H1 (cell line): ENCODE measurements at regions not wholly inside any gene's neighbourhood (a gene's known extent, or its start where the extent isn't known, plus 50 kb on each side); places are given as distances from the start of the nearest gene placed in this dataset.

ENCODE experiments used
- CTCF ChIA-PET: fragments of 300-600 bp; sonication (Branson Sonifier 250); formaldehyde crosslinking; loops from one replicate; lab custom pipeline; 2021; ENCODE audit not compliant: partially characterized antibody; lab: Charles Lee
- POLR2A ChIA-PET: fragments of 300-600 bp; sonication (Branson Sonifier 250); formaldehyde crosslinking; loops from one replicate; lab custom pipeline; 2021; ENCODE audit warnings: inconsistent platforms; ENCODE audit not compliant: partially characterized antibody; lab: Charles Lee
- DNase-seq, 2 experiments: peaks; one replicate each; pipeline versions ENCODE4 v3.0.0 to v3.0.0-alpha.2; 2010 to 2022; ENCODE audit warnings: low spot score in 2 of 2, low read depth in 1 of 2, mixed read lengths in 1 of 2
- FAIRE-seq: peaks from 2 replicates; lab custom pipeline; 2011; peaks lifted over from hg19 to GRCh38; lab: Jason Lieb, UNC
- H2AFZ ChIP-seq: 2 replicates; pipeline ENCODE4 v1.8.1; 2012; ENCODE audit warnings: low read length, inconsistent platforms
- H2AK5ac ChIP-seq: 2 replicates; pipeline ENCODE4 v1.6.1; 2013; ENCODE audit warnings: low read depth, low read length
- H2BK120ac ChIP-seq: replicated peaks from 2 replicates; pipeline ENCODE3; 2013; ENCODE audit warnings: low read depth, low read length, inconsistent platforms
- H2BK12ac ChIP-seq: 2 replicates; pipeline ENCODE4 v1.6.1; 2013; ENCODE audit warnings: low read depth, low read length
- H2BK15ac ChIP-seq: 2 replicates; pipeline ENCODE4 v1.6.1; 2013; ENCODE audit warnings: low read length
- H2BK20ac ChIP-seq: 2 replicates; pipeline ENCODE4 v1.6.1; 2013; ENCODE audit warnings: low read length
- H2BK5ac ChIP-seq: 2 replicates; pipeline ENCODE4 v1.6.1; 2013; ENCODE audit warnings: low read depth, low read length
- H3K14ac ChIP-seq: 2 replicates; pipeline ENCODE4 v1.6.1; 2013; ENCODE audit warnings: inconsistent platforms; ENCODE audit not compliant: insufficient read length
- H3K18ac ChIP-seq: 2 replicates; pipeline ENCODE4 v1.6.1; 2013; ENCODE audit warnings: low read length; ENCODE audit errors: extremely low read depth
- H3K23ac ChIP-seq: 2 replicates; pipeline ENCODE4 v1.6.1; 2013; ENCODE audit warnings: inconsistent platforms; ENCODE audit not compliant: insufficient read length
- H3K23me2 ChIP-seq: 2 replicates; pipeline ENCODE4 v1.6.1; 2013; ENCODE audit warnings: low read depth, low read length
- H3K27ac ChIP-seq: 2 replicates; pipeline ENCODE4 v1.6.1; 2011; ENCODE audit warnings: low read depth, low read length, inconsistent platforms
- H3K27me3 ChIP-seq, 4 experiments: replicated peaks in 1 of 4; 1 replicate in 1 of 4; 2 replicates in 3 of 4; pipeline versions ENCODE4 v1.6.1 to v1.8.1; 2011 to 2013; ENCODE audit warnings: low read length in 3 of 4, mild to moderate bottlenecking in 3 of 4, inconsistent platforms in 2 of 4, mixed read lengths in 2 of 4, moderate library complexity in 1 of 4; ENCODE audit not compliant: control insufficient read depth in 3 of 4, insufficient read depth in 3 of 4; ENCODE audit errors: extremely low read depth in 1 of 4
- H3K36me3 ChIP-seq, 4 experiments: 2 replicates each; pipeline versions ENCODE4 v1.6.1 to v1.8.1; 2011 to 2013; ENCODE audit warnings: mild to moderate bottlenecking in 4 of 4, low read length in 3 of 4, moderate library complexity in 2 of 4, control low read depth in 1 of 4, inconsistent platforms in 1 of 4; ENCODE audit not compliant: insufficient read depth in 4 of 4, control insufficient read depth in 2 of 4
- H3K4ac ChIP-seq: replicated peaks from 2 replicates; pipeline ENCODE3; 2013; ENCODE audit warnings: low read length, low read depth, mixed read lengths, inconsistent platforms; ENCODE audit not compliant: insufficient read length
- H3K4me1 ChIP-seq, 4 experiments: replicated peaks in 1 of 4; 1 replicate in 1 of 4; 2 replicates in 3 of 4; pipeline versions ENCODE4 v1.6.1 to v1.8.1; 2011 to 2013; ENCODE audit warnings: low read length in 3 of 4, inconsistent platforms in 2 of 4, mixed read lengths in 1 of 4; ENCODE audit not compliant: insufficient read depth in 4 of 4, control insufficient read depth in 3 of 4
- H3K4me2 ChIP-seq, 2 experiments: 2 replicates each; pipeline versions ENCODE4 v1.6.1 to v1.8.1; 2011 to 2013; ENCODE audit warnings: low read depth in 2 of 2, low read length in 2 of 2, control low read depth in 1 of 2, inconsistent platforms in 1 of 2, mild to moderate bottlenecking in 1 of 2; ENCODE audit not compliant: insufficient read depth in 1 of 2
- H3K4me3 ChIP-seq, 4 experiments: fragments of 200-600, 300-600 bp in 1 of 4; sonication (generic), shearing (Covaris generic), sonication (Bioruptor Twin) in 1 of 4; 2 replicates each; pipeline versions ENCODE4 v1.5.1 to v1.8.1; 2011 to 2016; ENCODE audit warnings: low read length in 4 of 4, low read depth in 3 of 4, control low read depth in 2 of 4, inconsistent platforms in 2 of 4, mild to moderate bottlenecking in 2 of 4, mixed read lengths in 1 of 4, moderate library complexity in 1 of 4; ENCODE audit not compliant: insufficient read depth in 2 of 4; ENCODE audit errors: extremely low read depth in 1 of 4
- H3K56ac ChIP-seq: replicated peaks from 2 replicates; pipeline ENCODE3; 2013; ENCODE audit warnings: low read depth, mild to moderate bottlenecking, mixed read lengths, low read length, inconsistent platforms; ENCODE audit not compliant: insufficient read length
- H3K79me1 ChIP-seq: 2 replicates; pipeline ENCODE4 v1.6.1; 2013; ENCODE audit warnings: low read depth, low read length, control low read depth
- H3K79me2 ChIP-seq, 2 experiments: 2 replicates each; pipeline versions ENCODE4 v1.6.1 to v1.8.1; 2012 to 2013; ENCODE audit warnings: low read length in 2 of 2, mild to moderate bottlenecking in 2 of 2, inconsistent platforms in 1 of 2; ENCODE audit not compliant: insufficient read depth in 2 of 2, control insufficient read depth in 1 of 2
- H3K9ac ChIP-seq, 4 experiments: replicated peaks in 1 of 4; 1 replicate in 1 of 4; 2 replicates in 3 of 4; pipeline versions ENCODE4 v1.6.1 to v1.8.1; 2011 to 2013; ENCODE audit warnings: low read depth in 3 of 4, low read length in 3 of 4, control low read depth in 2 of 4, mild to moderate bottlenecking in 2 of 4, moderate library complexity in 2 of 4, inconsistent platforms in 1 of 4; ENCODE audit errors: extremely low read depth in 1 of 4
- H3K9me3 ChIP-seq, 2 experiments: 2 replicates each; pipeline versions ENCODE4 v1.6.1 to v1.8.1; 2012 to 2013; ENCODE audit warnings: mild to moderate bottlenecking in 2 of 2, moderate library complexity in 2 of 2, control low read depth in 1 of 2, inconsistent platforms in 1 of 2, low read depth in 1 of 2, low read length in 1 of 2, mixed read lengths in 1 of 2; ENCODE audit not compliant: insufficient read depth in 2 of 2
- H4K20me1 ChIP-seq, 2 experiments: replicated peaks in 1 of 2; 2 replicates each; pipeline versions ENCODE3 to v1.8.1; 2011 to 2013; ENCODE audit warnings: inconsistent platforms in 2 of 2, low read length in 2 of 2, mild to moderate bottlenecking in 1 of 2; ENCODE audit not compliant: insufficient read depth in 2 of 2, control insufficient read depth in 1 of 2
- H4K5ac ChIP-seq: 2 replicates; pipeline ENCODE4 v1.6.1; 2013; ENCODE audit warnings: low read length, low read depth, mixed read lengths, inconsistent platforms; ENCODE audit not compliant: insufficient read length
- H4K8ac ChIP-seq: 2 replicates; pipeline ENCODE4 v1.8.0; 2013; ENCODE audit warnings: mild to moderate bottlenecking, moderate library complexity, low read length, inconsistent platforms; ENCODE audit not compliant: insufficient read depth; ENCODE audit errors: extremely low read depth
- H4K91ac ChIP-seq: replicated peaks from 2 replicates; pipeline ENCODE3; 2013; ENCODE audit warnings: low read length, mixed read lengths, inconsistent platforms; ENCODE audit not compliant: insufficient read length
- CBX8 ChIP-seq: fragments of 300-800, 300-1000 bp; sonication (generic); IDR thresholded peaks from 2 replicates; pipeline ENCODE4 v1.7.1; 2016; ENCODE audit warnings: low read depth, low read length, borderline replicate concordance
- CHD2 ChIP-seq: IDR thresholded peaks from 2 replicates; pipeline ENCODE4 v1.6.1; 2012; ENCODE audit warnings: low read length, improper control_type of control experiment
- WGBS, 2 experiments: shearing (Covaris generic) in 1 of 2; methylation state at CpG; one replicate each; pipeline versions ENCODE4 v1.1.6 to v1.1.7; 2013 to 2015; ENCODE audit warnings: low lambda C conversion rate in 2 of 2, mixed read lengths in 2 of 2, inconsistent platforms in 1 of 2, low coverage in 1 of 2, missing lambda C conversion rate in 1 of 2; ENCODE audit not compliant: insufficient replicate concordance in 2 of 2, insufficient coverage in 1 of 2, insufficient read length in 1 of 2; ENCODE audit errors: extremely low coverage in 1 of 2, missing lambda C conversion rate in 1 of 2; 5-methylcytosine and 5-hydroxymethylcytosine counted together

DNA sequence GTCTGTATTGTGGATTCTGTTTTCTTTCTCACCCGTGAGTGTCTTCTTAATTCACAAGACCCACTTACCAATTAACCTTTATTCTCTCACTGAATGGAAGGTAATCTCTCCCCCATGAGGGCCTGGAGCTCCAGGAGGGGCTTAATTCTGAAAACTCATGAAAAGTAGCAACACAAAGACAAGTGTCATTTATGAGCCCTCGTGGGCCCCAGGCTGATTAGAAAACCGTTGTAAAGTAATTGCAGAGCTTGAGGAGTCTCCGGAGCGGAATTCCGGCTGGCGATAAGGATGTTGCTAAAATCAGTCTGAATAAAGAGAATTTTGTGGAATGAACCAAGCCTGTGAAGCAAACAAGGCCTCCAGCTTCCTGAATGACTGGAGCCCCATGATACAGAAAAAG is 301.5 kb downstream of the HAPSTR1 start:
- no peaks in the 10 kb centered on the region; the same call in 1 of the 2 replicates for H3K23me2 ChIP-seq
- H3K36me3 ChIP-seq: no peaks in the 10 kb centered on the region; a peak in 2 of 8 replicates
- no peak overlapping the region for H2BK12ac ChIP-seq
- no peak overlapping the region for H4K8ac ChIP-seq
- ChIA-PET POLR2A (interaction anchor here (1.1 kb wide), 1 partner anchor 15 kb away, joined by 3 read pairs; no protein-coding TSS in a partner anchor), CTCF (interaction anchor here (0.7 kb wide), 1 partner anchor 152 kb away, joined by 3 read pairs; no protein-coding TSS in a partner anchor)
- H3K9ac ChIP-seq: no peak overlapping the region
- H2BK15ac ChIP-seq: no peak overlapping the region
- H2AK5ac ChIP-seq: no peak overlapping the region
- FAIRE-seq (no peak), DNase-seq (no peak)
- no peaks in the 10 kb centered on the region for H4K20me1 ChIP-seq
- H3K4me3 ChIP-seq: no peak overlapping the region
- H3K4ac ChIP-seq: no peak overlapping the region
- no peak overlapping the region for H2BK120ac ChIP-seq
- no peak overlapping the region for H3K23ac ChIP-seq
- H3K14ac ChIP-seq: no peak overlapping the region
- no peak overlapping the region for H4K5ac ChIP-seq
- H3K4me2 ChIP-seq: no peak overlapping the region
- peaks cover 6 to 8% of the 10 kb centered on the region in 2 experiments; a peak in 3 of 4 replicates for H3K9me3 ChIP-seq
- no peak overlapping the region for H3K56ac ChIP-seq
- H3K4me1 ChIP-seq: no peaks in the 10 kb centered on the region
- WGBS, 2 experiments: 92% methylated on average over 7 of the region's 7 CpGs; no CpG with 5 or more reads in 1 of the 2 experiments
- H3K18ac ChIP-seq: no peak overlapping the region
- H3K79me1 ChIP-seq: no peaks in the 10 kb centered on the region
- H3K27me3 ChIP-seq: no peaks in the 10 kb centered on the region
- no peak overlapping the region for H2BK20ac ChIP-seq
- H3K27ac ChIP-seq: no peak overlapping the region
- no peaks in the 10 kb centered on the region for H3K79me2 ChIP-seq
- no peak overlapping the region for H4K91ac ChIP-seq
- TF ChIP-seq CHD2 (no peak), CBX8 (no peak)
- H2AFZ ChIP-seq: no peak overlapping the region
- H2BK5ac ChIP-seq: no peak overlapping the region
